DMS 273 (cell line): ENCODE measurements at regions not wholly inside any gene's neighbourhood (a gene's known extent, or its start where the extent isn't known, plus 50 kb on each side); places are given as distances from the start of the nearest gene placed in this dataset.

Experiments
- DNase-seq: peaks from one replicate; lab custom pipeline; 2025; ENCODE audit not compliant: unreplicated experiment; lab: John Stamatoyannopoulos, UW

GRCh38 chr11:127130321-127130720, 129.8 kb upstream of the KIRREL3 start:
- no peak for DNase-seq

DNA sequence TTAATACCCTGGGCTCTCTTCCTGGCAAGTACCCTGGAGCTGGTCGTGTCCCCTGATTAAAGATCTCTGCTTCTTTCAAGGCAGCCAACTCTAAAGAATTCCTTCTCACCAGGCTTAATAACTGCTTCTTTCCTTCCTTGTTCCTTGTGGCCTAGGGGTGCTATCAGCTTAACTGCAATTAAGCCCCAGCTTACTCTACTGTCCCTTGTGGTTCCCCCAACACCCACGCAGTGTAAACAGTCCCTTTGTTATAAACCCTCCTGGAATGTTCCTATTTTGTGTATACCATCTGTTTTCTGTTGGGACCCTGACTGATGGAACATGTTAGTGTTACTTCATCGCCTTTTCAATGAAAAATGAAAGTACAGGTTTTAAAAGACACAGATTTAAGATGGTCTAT, 126.4 kb upstream of the KIRREL3 start:
- DNase-seq = no peak

GRCh38 chr11:127119356-127119755, 118.8 kb upstream of the KIRREL3 start:
- DNase-seq = no peak

DNA sequence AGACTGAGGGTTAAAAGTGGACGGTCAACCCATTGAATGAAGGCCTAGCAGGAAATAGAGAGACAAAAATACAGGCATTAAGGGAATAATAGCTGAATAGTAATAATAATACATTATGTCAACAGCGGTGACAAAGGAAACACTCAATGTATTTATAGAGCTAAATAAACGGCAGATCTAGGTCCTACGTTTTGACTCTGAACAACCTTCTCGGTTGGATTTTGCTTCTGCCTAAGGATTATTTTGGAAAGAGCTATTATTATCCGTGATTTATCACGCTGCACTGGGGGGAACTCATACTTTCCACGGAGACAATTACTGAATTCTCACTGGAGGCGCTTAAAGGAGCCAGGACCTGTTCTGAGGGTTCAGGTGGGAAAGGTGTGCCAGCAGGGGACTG, 118.2 kb upstream of the KIRREL3 start:
- no peak for DNase-seq

- DNase-seq = no peak
Observed at GRCh38 chr11:127117231-127117739, 116.7 kb upstream of the KIRREL3 start.

DNA sequence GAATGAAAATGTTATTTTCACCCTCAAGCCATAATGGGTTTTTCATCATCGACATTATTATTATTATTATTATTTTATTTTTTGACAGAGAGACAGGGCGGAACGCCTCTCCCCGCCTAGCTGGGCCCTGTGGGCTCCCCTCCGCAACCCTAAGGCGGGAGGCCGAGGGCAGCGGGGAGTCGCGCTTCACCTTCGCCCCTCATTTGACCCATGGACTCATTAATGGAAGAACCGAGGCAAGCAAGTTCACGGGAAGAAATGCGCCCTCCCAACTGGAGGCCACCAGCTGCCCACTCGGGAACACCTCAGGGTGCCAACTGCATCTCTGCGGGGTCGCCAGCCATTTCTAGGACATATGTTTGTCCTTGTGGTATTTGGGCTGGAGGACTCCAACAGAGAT, 115.3 kb upstream of the KIRREL3 start:
- DNase-seq = no peak

DNA sequence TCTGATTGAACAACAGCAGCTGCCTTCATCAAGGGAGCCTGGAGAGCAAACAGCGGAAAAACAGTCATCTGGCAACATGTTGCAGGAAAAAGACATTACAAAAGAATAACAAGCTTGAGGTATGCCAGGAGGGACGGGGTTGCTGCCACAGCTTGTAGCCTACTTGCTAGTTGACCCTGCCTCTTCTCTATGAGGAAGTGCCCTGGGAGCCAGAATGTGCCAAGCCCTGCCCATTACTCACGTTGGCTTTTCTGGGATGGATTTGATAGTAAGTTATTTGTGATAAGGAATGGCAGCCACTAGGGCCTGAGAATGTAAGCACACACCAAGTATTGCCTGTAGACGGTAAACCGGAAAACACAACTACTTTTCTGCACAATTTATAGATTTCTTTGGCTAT, 113.5 kb upstream of the KIRREL3 start:
- DNase-seq = no peak

DNA sequence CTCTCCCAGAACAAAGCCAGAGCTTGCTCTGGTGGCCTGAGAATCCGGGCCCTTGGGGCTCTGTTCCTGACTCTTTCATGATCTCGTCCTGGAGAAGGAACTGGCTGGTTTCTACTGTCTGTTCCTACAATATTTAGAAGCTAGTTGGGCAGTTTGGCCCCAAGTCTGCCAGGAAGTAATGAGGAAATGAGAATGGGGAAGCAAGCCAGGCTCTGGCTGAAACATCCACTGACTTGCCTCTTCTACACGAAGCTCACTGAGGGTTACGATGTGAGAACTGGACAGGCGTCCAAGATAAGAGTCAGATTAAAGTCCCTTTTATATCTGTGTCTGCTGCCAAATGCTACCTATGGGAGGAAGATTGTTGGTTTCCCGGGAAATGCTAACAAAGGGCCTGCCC, 110.0 kb upstream of the KIRREL3 start:
- DNase-seq = no peak

GRCh38 chr11:127109796-127110480, 109.4 kb upstream of the KIRREL3 start:
- DNase-seq = no peak

DNA sequence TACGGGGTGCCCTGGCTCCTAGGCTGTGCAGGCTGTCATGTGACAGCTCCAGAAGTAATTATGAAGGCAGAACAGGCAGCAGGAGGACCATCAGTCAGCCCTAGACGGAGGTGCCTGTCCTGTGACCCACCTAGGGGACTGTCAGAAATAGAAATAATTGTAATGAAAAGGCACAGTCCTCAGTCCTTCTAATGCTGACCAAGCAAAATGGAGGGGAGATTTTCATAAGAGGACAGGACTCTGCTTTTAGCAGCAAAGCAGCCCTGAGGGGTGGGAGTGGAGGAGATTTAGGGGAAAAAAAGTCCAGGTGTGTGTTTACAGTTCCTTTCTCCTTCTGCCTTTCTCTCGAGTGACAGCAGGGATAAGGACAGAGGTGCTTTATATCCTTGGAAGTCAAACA, 108.3 kb upstream of the KIRREL3 start:
- DNase-seq = no peak

- DNase-seq = no peak
Observed at GRCh38 chr11:127106938-127107337, 106.4 kb upstream of the KIRREL3 start.

DNA sequence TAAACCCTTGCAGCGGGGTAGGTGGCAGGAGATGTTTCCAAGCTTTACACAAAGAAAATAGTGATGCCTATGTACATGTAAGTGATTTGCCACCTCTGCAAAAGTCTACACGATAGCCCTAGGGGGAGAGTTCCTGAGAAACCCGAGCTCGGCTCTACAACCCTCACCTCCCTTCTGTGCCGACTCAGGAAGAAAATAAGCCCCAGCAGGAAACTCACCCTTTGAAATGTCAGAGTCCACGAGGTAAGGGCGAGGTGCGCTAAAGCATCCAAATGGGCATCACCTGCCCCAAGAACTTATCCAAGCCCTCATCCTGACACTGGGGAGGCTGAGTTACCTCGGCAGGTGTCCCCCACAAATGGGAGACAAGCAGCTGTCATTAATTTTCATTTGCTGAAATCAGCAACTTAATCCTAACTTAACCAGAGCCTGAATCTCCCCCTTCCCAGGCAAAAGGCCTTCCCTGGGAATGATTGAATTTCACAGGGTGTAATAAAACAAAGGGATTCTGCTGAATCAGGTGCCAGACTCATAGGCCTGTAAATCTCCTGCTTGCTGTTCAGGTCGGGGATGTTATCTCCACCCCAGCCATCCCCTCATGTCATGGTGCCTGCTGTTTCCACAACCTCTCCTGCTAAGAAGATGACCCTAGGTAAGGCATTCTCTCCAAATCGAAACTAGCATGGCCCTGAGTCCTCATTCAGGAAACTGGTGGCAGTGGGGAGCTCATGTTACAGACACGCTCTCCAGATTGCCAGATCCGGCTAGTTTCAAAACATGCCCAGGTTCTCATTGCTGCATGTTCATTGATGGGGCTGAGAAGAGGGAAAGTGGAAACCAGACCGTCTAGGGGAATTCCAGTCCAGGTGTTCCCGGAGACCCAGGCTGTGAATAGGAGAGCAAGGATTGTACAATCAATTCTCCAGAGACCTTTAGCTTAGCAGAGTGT, 105.3 kb upstream of the KIRREL3 start:
- DNase-seq = peak; percentile 31

DNA sequence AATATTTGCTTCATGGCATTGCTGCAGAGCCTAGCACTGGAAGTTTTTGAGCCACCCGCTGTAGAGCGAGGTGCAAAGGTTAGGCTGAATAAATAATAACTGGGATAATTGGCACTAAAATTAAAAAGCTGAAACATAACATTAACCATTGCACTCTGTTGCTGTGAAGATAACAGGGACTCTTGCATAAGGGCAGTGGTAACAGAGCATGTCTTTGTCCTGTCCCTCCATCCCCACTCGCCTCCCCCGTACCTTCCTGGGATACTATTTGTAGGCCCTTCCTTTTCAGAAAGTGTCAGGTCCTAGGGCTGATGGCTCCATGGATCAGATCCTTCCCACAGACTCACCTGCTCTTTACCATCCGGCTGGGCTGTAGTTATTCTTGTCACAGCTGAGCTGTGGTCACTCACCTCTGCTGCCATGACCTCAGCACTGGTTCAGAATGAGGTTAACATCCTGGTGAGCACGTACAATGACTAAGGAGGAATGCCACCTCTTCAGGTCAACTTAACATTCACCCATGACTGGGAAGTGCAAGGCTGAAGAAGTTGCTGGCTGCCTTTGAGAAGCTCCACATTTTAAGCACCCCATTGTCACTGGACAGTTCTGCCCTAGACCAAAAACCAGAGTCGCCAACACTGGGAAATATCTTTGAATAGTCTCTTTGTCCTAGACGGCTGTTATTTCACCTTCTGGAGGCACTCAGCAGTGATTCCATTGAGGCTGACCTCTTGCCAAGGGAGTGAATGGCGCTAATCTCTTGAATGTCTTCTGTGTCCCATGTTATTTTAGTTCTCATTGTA, 103.2 kb upstream of the KIRREL3 start:
- DNase-seq = no peak

- no peak for DNase-seq
Observed at GRCh38 chr11:127098684-127099083, 98.1 kb upstream of the KIRREL3 start.

- DNase-seq = no peak
Observed at GRCh38 chr11:127080735-127081134, 80.2 kb upstream of the KIRREL3 start.

GRCh38 chr11:127075758-127076157, 75.2 kb upstream of the KIRREL3 start:
- DNase-seq = no peak

DNA sequence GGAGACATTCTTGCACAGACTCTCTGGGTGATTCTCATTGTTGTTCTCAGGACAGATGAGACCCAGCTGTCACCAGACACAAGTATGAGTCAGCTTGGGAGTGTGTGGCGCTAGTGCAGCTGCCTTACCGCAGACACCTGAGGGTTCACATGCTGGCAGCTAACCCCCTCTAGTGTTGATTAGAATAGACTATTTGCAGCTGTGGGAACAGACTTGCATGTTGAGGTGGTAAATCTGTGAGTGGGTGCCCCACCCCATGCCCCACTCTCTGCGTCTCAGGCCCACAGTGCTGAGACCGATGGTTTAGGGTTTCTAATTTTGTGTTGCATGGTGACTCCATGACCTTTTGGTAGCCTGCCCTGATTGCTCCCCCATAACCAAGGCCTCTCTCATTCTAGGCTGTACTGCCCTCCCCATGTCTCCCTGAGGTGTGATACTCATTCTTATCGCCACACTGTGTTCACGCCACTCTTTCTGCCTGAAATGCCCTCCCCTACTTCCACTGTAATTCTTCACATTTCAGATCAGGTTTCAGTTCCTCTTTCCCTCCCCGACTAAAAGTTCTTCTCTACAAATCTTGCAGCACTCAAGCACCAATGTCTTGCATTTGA, 73.7 kb upstream of the KIRREL3 start:
- DNase-seq = no peak

GRCh38 chr11:127073621-127074020, 73.1 kb upstream of the KIRREL3 start:
- DNase-seq = no peak

GRCh38 chr11:127071606-127072005, 71.0 kb upstream of the KIRREL3 start:
- no peak for DNase-seq

DNA sequence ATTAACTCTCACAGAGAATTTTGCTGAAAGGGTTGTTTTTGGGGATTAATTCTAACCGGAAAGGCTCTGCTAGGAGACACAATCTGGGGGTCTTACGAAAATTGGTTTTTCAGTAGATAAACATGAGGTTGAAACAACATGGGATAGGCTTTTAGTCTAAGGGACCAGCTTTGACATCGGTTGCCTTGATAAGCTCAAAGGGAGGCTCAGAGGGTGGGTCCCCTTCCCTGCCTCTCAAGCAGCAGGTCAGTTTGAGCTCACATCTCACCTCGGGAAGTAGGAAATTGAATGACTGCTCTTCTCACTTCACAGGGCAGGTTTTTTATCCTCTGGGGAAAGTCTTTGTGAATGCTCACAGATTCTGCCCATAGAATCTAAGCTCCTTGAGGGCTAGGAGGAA, 70.2 kb upstream of the KIRREL3 start:
- no peak for DNase-seq
